Testis (tissue), 2 donors: ENCODE measurements at regions not wholly inside any gene's neighbourhood (a gene's known extent, or its start where the extent isn't known, plus 50 kb on each side); places are given as distances from the start of the nearest gene placed in this dataset.

ENCODE experiments used
- CTCF ChIP-seq, 3 experiments: fragments of 450-650 bp in 2 of 3; fragments of 200-600 bp in 1 of 3; sonication (generic) in 1 of 3; IDR thresholded peaks; one replicate each; pipeline ENCODE4 v1.5.1; 2016 to 2019; ENCODE audit warnings: antibody characterized with exemption in 3 of 3, mild to moderate bottlenecking in 2 of 3, moderate library complexity in 1 of 3
- POLR2A ChIP-seq: fragments of 450-650 bp; IDR thresholded peaks from one replicate; pipeline ENCODE4 v1.6.1; 2017; ENCODE audit warnings: antibody characterized with exemption, mild to moderate bottlenecking, moderate library complexity

GRCh38 chrX:13938829-13939530 lies 90.7 kb downstream of the GEMIN8 start:
- TF ChIP-seq POLR2A (no peak), CTCF (IDR thresholded peaks at IDR 0.05) (no peak)
